SKM-1 (cell line): ENCODE measurements at regions not wholly inside any gene's neighbourhood (a gene's known extent, or its start where the extent isn't known, plus 50 kb on each side); places are given as distances from the start of the nearest gene placed in this dataset.

Experiments
- DNase-seq: peaks from one replicate; lab custom pipeline; 2025; ENCODE audit not compliant: unreplicated experiment; lab: John Stamatoyannopoulos, UW

DNA sequence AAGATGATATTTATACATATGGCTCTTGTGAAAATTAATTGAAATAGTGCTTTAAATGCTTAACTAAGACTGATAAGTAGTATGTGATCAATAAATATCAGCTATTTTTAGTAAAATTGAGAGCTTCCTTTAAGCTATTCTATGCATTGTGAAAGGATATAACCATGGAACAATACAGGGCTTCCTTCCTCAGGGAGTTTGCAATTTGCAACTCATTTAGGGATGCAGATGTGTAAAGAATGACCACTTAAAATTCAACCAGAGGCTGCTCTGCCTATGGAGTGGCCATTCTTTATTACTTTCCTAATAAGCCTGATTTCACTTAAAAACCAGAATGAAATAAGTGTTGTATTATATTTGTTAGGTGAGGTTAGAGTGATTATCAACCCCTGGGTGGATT is 103.2 kb upstream of the PRICKLE1 start:
- no peak for DNase-seq

DNA sequence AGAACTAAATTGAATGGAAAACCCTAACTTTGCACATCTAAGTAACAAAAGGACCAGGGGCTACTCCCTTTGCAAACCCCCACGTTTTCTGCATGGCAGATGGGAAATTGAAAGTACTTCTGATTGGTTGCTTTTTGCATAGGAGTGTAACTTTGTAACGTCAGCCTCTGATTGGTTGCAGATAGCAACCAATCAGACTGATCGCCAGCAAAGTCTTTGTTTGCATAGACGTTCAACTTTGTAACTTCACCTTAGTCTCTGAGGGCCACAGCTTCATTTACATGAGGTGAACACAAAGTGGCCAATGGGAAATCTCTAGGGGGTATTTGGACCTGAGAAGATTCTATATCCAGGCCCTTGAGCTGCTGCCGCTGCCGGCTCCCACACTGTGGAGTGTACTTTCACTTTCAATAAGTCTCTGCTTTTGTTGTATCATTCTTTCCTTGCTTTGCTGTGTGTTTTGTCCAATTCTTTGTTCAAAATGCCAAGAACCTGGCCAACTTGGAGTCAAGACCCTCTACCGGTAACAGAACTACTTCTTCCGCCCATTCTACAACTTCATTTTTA is 102.5 kb upstream of the PRICKLE1 start:
- DNase-seq, result no peak

DNA sequence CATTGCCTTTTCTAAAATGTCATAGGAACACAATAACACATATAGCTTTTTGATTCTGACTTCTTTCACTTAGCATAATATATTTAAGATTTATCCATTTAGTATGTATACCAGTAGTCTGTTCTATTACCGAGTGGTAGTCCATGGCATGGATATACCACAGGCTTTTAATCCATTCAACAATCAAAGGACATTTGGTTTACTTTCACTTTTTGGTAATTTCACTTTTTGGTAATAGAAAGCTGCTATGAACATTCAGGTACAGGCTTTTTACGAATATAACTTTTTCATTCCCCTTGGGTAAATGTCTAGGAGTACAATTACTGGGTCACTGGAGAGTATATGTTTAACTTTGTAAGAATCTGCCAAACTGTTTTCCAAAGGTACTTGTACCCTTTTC is 100.7 kb upstream of the PRICKLE1 start:
- DNase-seq, result no peak

DNA sequence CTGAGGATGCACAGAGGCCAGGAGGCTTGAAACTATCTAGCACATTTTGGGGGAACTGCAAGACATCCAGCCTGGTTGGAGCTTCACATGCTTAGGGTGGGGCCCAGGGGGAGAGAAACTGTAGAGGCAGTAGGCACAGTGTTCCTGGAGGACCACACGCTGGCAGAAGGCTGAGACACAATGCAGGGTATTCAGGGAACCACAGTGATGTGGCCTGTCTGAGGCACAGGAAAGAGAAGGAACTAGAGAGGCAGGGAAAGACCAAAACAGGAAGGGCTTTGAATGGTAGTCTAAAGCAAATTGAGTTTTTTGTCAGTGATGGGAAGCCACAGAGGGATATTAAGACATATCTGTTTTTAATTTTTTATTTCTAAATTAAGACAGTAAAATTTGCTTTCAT is 100.2 kb upstream of the PRICKLE1 start:
- DNase-seq, result no peak

DNA sequence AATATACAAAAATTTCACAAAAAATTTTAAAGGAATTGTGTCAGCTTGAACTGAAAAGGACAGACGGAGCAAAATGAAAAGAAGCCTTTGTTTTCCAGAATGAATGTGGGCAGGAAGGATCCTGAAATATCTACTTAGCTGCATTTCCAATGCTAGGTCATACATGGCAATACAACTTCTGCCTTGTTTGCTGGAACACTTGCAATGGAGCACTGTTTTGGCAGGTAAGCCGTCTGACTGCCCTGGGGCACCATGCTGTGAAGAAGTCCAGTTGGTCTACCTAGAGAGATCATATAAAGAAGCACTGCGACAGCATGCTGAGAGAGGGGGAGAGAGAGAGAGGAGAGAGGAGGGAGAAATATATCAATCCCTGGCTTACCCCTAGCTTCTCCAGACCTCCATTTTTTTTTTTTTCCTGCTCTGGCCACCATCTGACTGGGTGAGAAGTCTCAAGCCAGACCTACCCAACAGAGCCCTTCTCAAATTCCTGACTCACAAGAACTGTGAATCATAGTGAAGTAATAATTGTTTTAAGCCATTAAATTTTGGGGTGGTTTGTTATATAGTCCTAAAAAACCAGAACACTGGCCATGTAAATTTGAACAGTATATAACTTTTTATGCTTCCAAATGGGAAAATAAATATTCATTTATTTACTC is 97.1 kb upstream of the PRICKLE1 start:
- DNase-seq, result no peak

DNA sequence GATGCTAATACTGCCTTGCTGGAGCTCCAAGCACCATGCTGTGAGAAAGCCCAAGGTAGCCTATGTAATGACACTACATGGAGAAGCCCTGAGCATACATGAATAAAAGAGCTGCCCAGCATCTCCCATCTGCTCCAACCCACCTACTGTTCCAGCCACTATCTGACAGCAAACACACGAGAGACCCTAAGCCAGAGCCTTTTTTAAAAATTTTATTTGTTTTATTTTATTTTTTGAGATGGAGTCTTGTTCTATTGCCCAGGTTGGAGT is 95.2 kb upstream of the PRICKLE1 start:
- no peak for DNase-seq

DNA sequence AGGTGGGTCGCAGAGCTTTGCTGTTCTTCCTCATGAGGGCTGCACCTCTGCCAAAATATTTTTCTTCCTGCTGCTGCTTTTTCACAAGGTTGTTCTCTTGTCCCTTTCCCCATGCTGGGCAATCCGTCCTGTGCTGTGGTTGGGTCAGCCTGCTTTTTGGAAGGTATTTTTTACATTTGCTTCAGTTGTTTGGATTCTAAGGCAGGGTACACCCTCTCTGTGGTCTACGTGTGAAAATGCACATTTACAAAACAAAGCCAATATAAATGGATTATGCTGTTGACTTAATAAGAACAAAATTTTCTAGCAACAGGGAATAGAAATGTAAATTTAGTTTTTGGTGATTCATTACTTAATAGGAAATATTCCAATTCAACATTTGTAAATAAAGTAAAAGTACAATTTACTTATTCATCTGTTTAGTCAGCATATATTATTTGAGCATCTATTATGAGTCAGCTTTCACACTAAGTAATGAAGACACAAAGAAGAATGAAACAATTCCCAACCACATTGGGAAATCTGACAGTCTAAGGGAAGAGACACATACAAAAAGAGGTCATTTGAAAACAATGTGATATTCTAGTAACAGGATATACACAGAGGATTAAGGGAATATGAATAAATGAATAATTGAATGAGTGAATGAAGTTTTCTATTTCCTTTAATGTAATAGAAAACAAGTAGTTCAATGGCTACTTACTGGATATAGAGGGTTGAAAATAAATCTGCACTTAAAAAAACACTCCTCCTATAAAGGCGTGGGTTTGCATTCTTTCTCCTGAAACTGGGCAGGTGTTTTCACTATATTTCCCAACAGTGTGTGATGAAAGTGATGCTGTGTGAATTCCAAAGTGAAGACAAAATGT is 94.6 kb upstream of the PRICKLE1 start:
- no peak for DNase-seq

DNA sequence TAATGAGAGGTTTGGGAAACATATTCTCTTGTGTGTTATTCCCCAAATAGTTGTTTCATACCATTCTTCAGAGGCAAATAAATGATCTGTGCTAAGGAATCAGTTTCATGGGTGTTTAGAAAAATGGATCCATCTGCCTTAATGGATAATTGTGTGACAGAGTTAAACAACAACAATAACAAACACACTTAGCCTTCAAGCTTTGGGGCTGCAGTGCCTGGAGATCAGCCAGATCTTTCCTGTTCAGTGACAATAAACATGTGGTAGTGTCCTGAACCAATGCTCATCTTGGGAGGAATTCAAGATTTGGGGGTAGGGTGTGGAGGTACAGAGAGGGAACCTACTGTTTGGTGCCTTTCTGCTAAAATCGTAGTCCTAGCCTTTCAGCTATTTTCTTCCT is 93.7 kb upstream of the PRICKLE1 start:
- no peak for DNase-seq

DNA sequence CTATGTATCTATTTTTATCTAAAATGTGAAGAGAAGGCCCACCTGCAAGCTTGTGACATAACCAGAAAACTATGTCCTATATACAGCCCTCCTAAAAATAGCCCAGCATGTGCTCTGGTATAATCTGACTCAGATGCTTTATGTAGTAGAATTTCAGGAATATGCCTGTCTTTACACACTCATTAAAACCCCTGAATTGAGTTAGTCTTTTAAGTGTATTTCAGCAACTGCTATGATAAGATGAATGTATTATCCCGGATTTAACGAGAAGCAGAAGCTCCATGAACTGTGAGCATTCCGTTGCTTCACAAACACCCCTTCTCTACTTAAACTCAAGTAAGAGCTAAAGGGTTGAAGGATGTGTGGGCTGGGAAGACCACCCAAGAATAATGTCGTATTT is 89.9 kb upstream of the PRICKLE1 start:
- DNase-seq, result no peak

DNA sequence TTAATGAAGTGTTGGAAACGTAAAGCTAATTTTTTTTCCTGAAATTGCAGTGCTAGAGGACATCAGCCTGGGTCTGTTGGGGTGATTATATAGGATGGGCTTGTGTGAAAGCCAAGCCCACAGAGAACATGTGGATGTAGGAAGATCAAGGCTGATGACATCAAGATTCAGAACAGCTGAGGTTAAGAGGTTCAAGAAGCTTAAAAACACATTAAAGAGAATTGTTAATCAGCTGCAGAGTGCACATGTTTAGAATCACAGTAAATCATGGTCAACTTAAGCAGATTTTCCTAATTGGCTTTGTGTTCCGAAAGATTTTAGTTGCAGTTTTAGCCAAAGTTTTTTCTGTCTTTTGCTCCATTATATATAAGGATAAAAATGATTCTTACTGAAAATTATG is 87.9 kb upstream of the PRICKLE1 start:
- no peak for DNase-seq

DNA sequence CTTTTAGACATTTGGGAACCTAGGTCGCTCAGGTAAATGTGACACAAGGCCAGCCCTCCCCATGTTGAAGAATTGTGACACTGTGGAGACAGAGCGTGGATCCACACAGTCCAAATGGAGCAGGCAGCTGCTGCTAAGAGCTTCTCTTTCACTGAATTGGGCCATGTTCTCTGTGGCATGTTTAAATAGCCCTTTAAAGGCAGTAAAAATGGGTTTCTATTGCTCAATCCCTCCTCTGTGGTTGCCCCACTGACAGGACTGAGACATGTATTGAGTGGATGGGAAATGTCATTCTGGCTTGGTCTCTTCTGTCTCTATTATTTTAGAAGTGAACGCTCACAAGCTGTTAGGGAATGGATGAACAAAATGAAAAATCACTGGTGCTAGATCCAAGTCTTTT is 84.0 kb upstream of the PRICKLE1 start:
- no peak for DNase-seq

DNA sequence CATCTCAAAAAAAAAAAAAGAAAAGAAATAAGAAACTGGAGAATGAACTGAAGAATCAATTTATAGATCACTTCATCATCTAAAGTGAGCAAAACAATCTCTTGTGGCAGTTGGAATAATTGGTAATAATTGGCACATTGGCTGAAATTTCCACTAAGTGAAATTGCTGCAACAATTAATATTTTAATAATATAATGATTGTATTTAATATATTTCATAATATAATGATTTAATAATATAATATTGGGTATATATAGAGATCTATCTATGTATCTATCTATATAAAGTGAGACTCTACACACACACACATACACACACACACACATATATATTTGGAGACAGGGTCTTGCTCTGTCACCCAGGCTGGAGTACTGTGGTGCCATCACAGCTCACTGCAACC is 81.2 kb upstream of the PRICKLE1 start:
- no peak for DNase-seq

DNA sequence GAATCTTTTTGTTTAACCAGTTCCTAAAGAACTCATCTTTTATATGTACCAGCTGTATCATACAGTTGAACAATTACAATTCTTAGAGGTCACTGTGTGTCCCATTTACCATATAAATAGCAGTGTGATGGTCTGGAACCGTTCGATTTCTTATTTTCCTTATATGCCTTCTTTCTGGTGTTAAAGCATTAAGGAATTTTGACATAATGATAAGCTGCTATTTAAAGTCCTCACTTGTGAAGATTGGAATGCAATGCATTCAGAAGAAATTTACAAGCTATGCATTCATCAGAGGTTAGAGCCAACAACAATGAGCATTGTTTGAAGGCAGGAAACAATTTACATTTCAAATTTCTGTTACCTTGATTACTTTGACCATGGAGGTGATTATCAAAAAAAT is 80.0 kb upstream of the PRICKLE1 start:
- no peak for DNase-seq

DNA sequence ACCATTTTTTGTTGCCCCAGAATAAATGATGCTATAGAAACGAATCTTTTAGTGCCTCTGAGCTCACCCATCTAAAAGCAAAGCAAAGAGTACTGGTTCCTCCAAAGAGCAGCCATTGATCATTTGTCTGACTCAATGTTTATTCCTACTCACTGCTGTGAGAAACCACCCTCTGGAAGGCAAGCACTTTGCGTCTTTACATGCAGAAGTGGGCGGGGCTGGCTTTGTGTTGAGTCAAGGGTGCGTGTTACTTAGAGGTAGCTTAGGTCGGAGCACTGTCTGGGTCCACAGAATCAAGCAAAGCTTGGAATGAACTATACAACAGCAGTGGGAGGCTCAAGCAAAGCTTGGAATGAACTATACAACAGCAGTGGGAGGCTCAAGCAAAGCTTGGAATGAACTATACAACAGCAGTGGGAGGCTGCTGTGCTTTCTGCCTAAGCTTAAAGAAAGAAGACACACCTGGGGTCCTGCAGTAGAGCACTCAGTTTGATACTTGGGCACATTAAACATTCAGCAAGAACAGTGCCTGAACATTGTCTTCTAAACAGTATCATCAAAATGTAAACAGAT is 77.2 kb upstream of the PRICKLE1 start:
- DNase-seq, result no peak

DNA sequence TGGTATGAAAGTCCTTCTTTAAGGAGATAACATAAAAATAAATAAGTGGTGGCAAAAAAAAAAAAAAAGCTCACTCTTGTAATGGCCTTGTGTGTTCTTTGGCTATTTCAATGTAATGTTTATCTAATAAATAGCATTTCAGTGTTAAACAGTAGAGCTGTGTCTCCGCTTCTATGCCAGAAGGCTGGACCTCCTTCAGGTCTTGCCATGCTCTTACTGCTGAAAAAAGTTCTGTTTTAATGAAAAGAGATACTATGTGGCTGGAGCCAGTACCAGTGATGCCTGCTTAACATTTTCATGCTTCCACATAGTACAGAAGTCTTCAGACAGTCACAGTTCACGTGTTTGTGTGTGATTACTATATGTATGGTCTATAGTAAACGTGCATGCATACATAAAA is 74.1 kb upstream of the PRICKLE1 start:
- DNase-seq, result no peak

DNA sequence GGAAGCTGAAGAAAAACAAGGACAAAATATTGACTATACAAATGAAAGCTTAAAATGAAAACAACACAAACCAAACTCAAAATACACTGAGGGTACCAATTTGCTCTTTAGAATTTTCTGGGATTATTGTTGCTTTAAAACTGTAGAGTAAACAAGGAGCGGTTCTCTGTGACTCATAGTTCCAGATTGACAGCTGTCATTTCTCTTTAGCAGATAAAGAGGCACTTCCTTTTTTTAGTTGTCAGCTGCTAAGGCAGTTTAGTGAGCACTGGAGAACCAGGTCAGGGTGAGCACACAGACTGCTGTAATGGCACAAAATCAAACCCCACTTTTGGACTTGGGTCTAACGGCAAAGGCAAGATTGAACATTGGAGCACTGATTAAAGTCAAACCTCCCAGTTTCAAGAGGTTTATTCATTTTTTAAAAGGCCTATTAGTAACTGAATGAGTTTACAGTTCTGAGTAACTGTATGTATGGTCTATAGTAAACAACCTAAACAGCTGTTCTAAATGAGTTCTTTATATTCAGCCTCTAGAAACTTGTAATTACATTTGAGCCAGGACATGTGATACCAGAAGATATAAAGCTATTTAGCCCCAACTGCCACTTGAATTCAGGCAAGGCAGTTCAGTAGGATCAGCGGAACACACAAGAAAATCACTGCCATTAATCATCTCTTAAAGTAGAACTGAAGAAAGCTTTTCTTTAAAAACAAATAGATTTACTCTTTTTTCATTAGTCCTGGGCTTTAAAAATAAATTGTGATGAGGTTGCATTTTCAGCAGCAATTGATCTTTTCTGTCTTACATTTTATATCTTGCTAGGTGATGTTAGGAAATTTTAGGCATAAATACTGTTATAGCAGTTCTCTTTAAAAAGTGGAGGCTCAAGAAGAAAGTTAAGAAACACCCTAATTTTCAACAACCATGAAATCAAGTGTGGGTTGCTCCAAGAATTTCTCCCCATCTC is 71.7 kb upstream of the PRICKLE1 start:
- no peak for DNase-seq

DNA sequence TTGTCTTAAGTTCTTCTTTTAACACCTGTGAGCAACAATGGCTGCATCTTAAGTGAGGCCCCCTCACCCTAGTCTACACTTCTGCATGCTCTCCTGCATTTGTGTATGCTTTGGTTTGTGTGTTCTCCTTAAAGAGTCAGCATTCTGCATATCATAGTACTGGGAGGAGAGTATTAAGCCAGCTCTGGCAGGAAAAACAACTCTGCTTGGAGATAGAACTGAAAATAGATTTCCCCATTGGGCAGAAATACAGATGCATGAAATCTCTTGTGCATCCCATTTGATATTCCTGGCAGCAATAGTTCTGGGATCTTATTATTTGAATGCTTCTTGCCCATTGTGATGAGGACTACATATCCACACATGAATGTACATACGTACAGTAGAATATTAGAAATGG is 70.6 kb upstream of the PRICKLE1 start:
- no peak for DNase-seq

DNA sequence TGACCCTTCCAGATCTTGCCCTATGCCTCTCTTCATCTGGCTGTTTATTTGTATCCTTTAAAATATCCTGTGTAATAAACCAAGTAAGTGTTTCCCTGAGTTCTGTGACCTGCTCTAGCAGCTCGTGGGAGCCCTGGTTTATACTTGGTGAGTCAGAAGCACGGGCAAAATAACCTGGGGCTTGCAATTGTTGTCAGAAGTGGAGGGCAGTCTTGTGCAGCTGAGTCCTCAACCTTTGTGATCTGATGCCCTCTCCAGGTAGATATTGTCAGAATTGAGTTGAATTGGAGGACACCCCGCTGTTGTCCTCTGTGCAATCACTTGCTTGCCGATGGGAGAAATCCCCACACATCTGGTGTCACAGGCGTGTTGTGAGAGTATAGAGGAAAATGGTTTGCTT is 62.5 kb upstream of the PRICKLE1 start:
- DNase-seq, result no peak

DNA sequence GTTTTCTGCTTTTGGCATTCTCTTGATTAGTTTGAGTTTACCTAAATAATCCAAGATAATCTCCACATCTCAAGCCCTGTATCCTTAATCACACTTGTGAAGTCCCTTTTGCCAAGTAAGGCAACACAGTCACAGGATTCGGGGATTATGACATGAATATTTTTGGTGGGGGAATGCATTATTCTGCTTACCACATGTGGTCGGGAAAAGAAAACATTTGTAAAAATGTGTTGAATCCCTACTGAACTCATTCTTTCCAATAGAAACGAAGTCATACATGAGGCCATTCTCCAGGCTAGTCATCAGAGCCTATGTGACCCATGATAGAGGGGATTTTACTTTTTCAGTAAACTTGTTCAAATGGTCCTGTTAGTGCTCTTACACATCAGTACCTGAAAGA is 58.5 kb upstream of the PRICKLE1 start:
- DNase-seq, result no peak

DNA sequence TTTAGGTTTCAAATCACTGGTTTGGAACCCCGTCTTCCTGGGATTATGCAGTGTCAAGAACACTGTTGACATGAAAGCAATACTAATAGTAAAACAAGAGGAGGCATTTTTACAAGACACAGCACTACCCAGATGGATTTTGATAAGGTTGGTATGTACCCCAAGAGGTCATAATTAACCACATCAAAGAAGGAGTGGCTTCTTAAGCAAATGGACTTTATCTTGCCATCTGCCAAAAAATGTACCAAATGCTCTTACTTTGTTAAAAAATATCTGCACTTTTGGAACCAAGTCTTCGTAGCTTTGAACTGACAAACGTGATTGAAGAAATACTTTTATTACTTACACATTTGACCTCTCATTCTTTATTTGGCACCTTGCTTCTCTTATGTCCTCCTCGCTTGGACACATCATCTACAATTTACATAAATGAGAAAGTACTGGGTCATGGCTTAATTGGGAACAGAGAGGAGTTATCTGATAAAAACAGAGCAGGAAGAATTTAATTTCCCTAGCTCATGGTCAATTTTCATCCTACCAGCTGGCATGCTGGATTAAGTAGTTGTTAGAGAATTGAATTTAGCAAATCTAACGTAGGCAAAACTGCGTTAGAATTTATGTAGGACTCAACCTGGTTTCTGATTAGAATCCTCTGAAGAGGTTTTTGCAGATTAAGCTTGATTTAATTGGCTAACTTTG is 54.5 kb upstream of the PRICKLE1 start:
- no peak for DNase-seq
